Mesendoderm (in vitro differentiated cells): ENCODE measurements at regions not wholly inside any gene's neighbourhood (a gene's known extent, or its start where the extent isn't known, plus 50 kb on each side); places are given as distances from the start of the nearest gene placed in this dataset.

Source experiments
- DNase-seq: peaks from one replicate; pipeline ENCODE4 v3.0.0; 2013
- H2AK5ac ChIP-seq: 2 replicates; pipeline ENCODE4 v1.6.1; 2013; ENCODE audit warnings: low read length, inconsistent platforms
- H2BK120ac ChIP-seq: 2 replicates; pipeline ENCODE4 v1.6.1; 2013; ENCODE audit warnings: low read depth, mild to moderate bottlenecking, low read length, moderate library complexity, mixed read lengths
- H2BK15ac ChIP-seq: replicated peaks from 2 replicates; pipeline ENCODE4 v1.6.1; 2013; ENCODE audit warnings: low read depth, mild to moderate bottlenecking, moderate library complexity
- H2BK5ac ChIP-seq: 2 replicates; pipeline ENCODE4 v1.6.1; 2013; ENCODE audit warnings: low read length, inconsistent platforms
- H3K18ac ChIP-seq: 2 replicates; pipeline ENCODE4 v1.6.1; 2013; ENCODE audit warnings: mild to moderate bottlenecking, low read length, mixed read lengths
- H3K23ac ChIP-seq: one replicate; pipeline ENCODE4 v1.6.1; 2013; ENCODE audit warnings: low read length
- H3K27ac ChIP-seq: 2 replicates; pipeline ENCODE4 v1.5.1; 2013; ENCODE audit warnings: low read depth, mild to moderate bottlenecking, inconsistent platforms, low read length, moderate library complexity
- H3K27me3 ChIP-seq: 2 replicates; pipeline ENCODE4 v1.6.1; 2013; ENCODE audit warnings: low read length, control low read depth, mild to moderate bottlenecking, inconsistent platforms; ENCODE audit not compliant: insufficient read depth, poor library complexity
- H3K36me3 ChIP-seq: 2 replicates; pipeline ENCODE4 v1.6.1; 2013; ENCODE audit warnings: low read length, inconsistent platforms; ENCODE audit not compliant: control insufficient read depth, insufficient read depth
- H3K4ac ChIP-seq: one replicate; pipeline ENCODE4 v1.6.1; 2013; ENCODE audit warnings: low read depth, mild to moderate bottlenecking, low read length, moderate library complexity
- H3K4me1 ChIP-seq: 2 replicates; pipeline ENCODE4 v1.6.1; 2013; ENCODE audit warnings: low read depth, low read length, inconsistent platforms; ENCODE audit not compliant: control insufficient read depth
- H3K4me2 ChIP-seq: 2 replicates; pipeline ENCODE4 v1.6.1; 2013; ENCODE audit warnings: low read length
- H3K4me3 ChIP-seq: 2 replicates; pipeline ENCODE4 v1.5.1; 2013; ENCODE audit warnings: mild to moderate bottlenecking, low read length
- H3K56ac ChIP-seq: one replicate; pipeline ENCODE4 v1.6.1; 2013; ENCODE audit warnings: low read length
- H3K79me1 ChIP-seq: 2 replicates; pipeline ENCODE4 v1.6.1; 2013; ENCODE audit warnings: low read length, inconsistent platforms
- H3K79me2 ChIP-seq: 2 replicates; pipeline ENCODE4 v1.6.1; 2013; ENCODE audit warnings: mild to moderate bottlenecking, low read length; ENCODE audit not compliant: control insufficient read depth, insufficient read depth
- H3K9ac ChIP-seq: 2 replicates; pipeline ENCODE4 v1.6.1; 2013; ENCODE audit warnings: low read length, inconsistent platforms
- H4K5ac ChIP-seq: one replicate; pipeline ENCODE4 v1.6.1; 2013; ENCODE audit warnings: low read length
- H4K8ac ChIP-seq: one replicate; pipeline ENCODE4 v1.6.1; 2013; ENCODE audit warnings: low read depth, mild to moderate bottlenecking, control low read depth, low read length, moderate library complexity
- WGBS: extraction: QIAGEN DNeasy Blood & Tissue Kit; methylation state at CpG from one replicate; pipeline ENCODE4 v1.1.7; 2013; ENCODE audit warnings: low lambda C conversion rate, missing lambda C conversion rate; ENCODE audit not compliant: insufficient coverage; ENCODE audit errors: extremely low coverage; 5-methylcytosine and 5-hydroxymethylcytosine counted together

GRCh38 chr2:211085056-211085680 is 528.8 kb downstream of the CPS1 start:
- no peak overlapping the region for H4K8ac ChIP-seq
- H2BK15ac ChIP-seq: no peak overlapping the region
- H2BK120ac ChIP-seq: no peak overlapping the region
- no peaks in the 10 kb centered on the region for H3K27me3 ChIP-seq
- no peak overlapping the region for H2AK5ac ChIP-seq
- H3K9ac ChIP-seq: no peak overlapping the region
- no peaks in the 10 kb centered on the region for H3K36me3 ChIP-seq
- no peak overlapping the region for H4K5ac ChIP-seq
- no CpG with 5 or more reads among the region's 5 CpGs for WGBS
- no peak overlapping the region for H2BK5ac ChIP-seq
- no peak overlapping the region for H3K23ac ChIP-seq
- H3K4ac ChIP-seq: no peak overlapping the region
- peak; percentile 46 for DNase-seq
- H3K4me3 ChIP-seq: no peak overlapping the region
- no peak overlapping the region for H3K18ac ChIP-seq
- no peak overlapping the region for H3K4me2 ChIP-seq
- no peaks in the 10 kb centered on the region for H3K79me1 ChIP-seq
- no peak overlapping the region for H3K56ac ChIP-seq
- H3K4me1 ChIP-seq: no peaks in the 10 kb centered on the region
- no peaks in the 10 kb centered on the region for H3K79me2 ChIP-seq
- H3K27ac ChIP-seq: no peak overlapping the region

- Histone ChIP-seq H3K79me1 (no peaks in the 10 kb centered on the region), H3K4me3 (no peak overlapping the region), H3K4me1 (no peaks in the 10 kb centered on the region), H3K27me3 (no peaks in the 10 kb centered on the region), H3K27ac (no peak overlapping the region), H3K18ac (no peak overlapping the region), H3K4ac (no peak overlapping the region), H3K56ac (no peak overlapping the region), H3K36me3 (no peaks in the 10 kb centered on the region), H3K23ac (no peak overlapping the region), H2BK5ac (no peak overlapping the region), H2AK5ac (no peak overlapping the region), H4K8ac (no peak overlapping the region), H3K4me2 (no peak overlapping the region), H2BK15ac (no peak overlapping the region), H3K79me2 (no peaks in the 10 kb centered on the region), H4K5ac (no peak overlapping the region), H2BK120ac (no peak overlapping the region), H3K9ac (no peak overlapping the region)
- peak; percentile 19 for DNase-seq
- no CpG with 5 or more reads among the region's 3 CpGs for WGBS
Measured at GRCh38 chr2:211086049-211086448, 529.6 kb downstream of the CPS1 start.

- no peak overlapping the region for H2BK15ac ChIP-seq
- H4K5ac ChIP-seq: no peak overlapping the region
- H3K27me3 ChIP-seq: no peaks in the 10 kb centered on the region
- no peak for DNase-seq
- H2AK5ac ChIP-seq: no peak overlapping the region
- no CpG with 5 or more reads among the region's 3 CpGs for WGBS
- no peak overlapping the region for H3K4ac ChIP-seq
- H3K9ac ChIP-seq: no peak overlapping the region
- H2BK120ac ChIP-seq: no peak overlapping the region
- H3K23ac ChIP-seq: no peak overlapping the region
- H3K4me2 ChIP-seq: no peak overlapping the region
- no peak overlapping the region for H3K4me3 ChIP-seq
- H3K79me1 ChIP-seq: no peaks in the 10 kb centered on the region
- no peaks in the 10 kb centered on the region for H3K4me1 ChIP-seq
- no peaks in the 10 kb centered on the region for H3K36me3 ChIP-seq
- no peak overlapping the region for H3K56ac ChIP-seq
- H3K18ac ChIP-seq: no peak overlapping the region
- no peak overlapping the region for H3K27ac ChIP-seq
- H3K79me2 ChIP-seq: no peaks in the 10 kb centered on the region
- H2BK5ac ChIP-seq: no peak overlapping the region
- H4K8ac ChIP-seq: no peak overlapping the region
Measured at GRCh38 chr2:211089127-211089526, 532.7 kb downstream of the CPS1 start.

GRCh38 chr2:211093743-211094303 is 537.4 kb downstream of the CPS1 start:
- H3K36me3 ChIP-seq: no peaks in the 10 kb centered on the region
- no peak overlapping the region for H3K27ac ChIP-seq
- H3K4me2 ChIP-seq: no peak overlapping the region
- DNase-seq: peak; percentile 3
- no peak overlapping the region for H4K5ac ChIP-seq
- no peak overlapping the region for H3K18ac ChIP-seq
- no peak overlapping the region for H3K4ac ChIP-seq
- H2BK5ac ChIP-seq: no peak overlapping the region
- H3K27me3 ChIP-seq: no peaks in the 10 kb centered on the region
- WGBS: no CpG with 5 or more reads among the region's 3 CpGs
- H2BK120ac ChIP-seq: no peak overlapping the region
- no peak overlapping the region for H3K4me3 ChIP-seq
- H3K4me1 ChIP-seq: no peaks in the 10 kb centered on the region
- no peak overlapping the region for H4K8ac ChIP-seq
- H2BK15ac ChIP-seq: no peak overlapping the region
- no peak overlapping the region for H3K9ac ChIP-seq
- no peak overlapping the region for H2AK5ac ChIP-seq
- H3K79me2 ChIP-seq: no peaks in the 10 kb centered on the region
- H3K79me1 ChIP-seq: no peaks in the 10 kb centered on the region
- H3K56ac ChIP-seq: no peak overlapping the region
- no peak overlapping the region for H3K23ac ChIP-seq

- H3K4me2 ChIP-seq: no peak overlapping the region
- no peak overlapping the region for H3K27ac ChIP-seq
- H3K4me1 ChIP-seq: no peaks in the 10 kb centered on the region
- no peak overlapping the region for H3K4me3 ChIP-seq
- WGBS: no CpG with 5 or more reads among the region's 4 CpGs
- no peaks in the 10 kb centered on the region for H3K27me3 ChIP-seq
- no peaks in the 10 kb centered on the region for H3K79me1 ChIP-seq
- H3K23ac ChIP-seq: no peak overlapping the region
- H2AK5ac ChIP-seq: no peak overlapping the region
- no peak overlapping the region for H2BK5ac ChIP-seq
- H3K9ac ChIP-seq: no peak overlapping the region
- no peak overlapping the region for H4K8ac ChIP-seq
- no peak overlapping the region for H4K5ac ChIP-seq
- no peak overlapping the region for H2BK120ac ChIP-seq
- H3K79me2 ChIP-seq: no peaks in the 10 kb centered on the region
- DNase-seq: no peak
- no peaks in the 10 kb centered on the region for H3K36me3 ChIP-seq
- H3K4ac ChIP-seq: no peak overlapping the region
- no peak overlapping the region for H2BK15ac ChIP-seq
- H3K18ac ChIP-seq: no peak overlapping the region
- H3K56ac ChIP-seq: no peak overlapping the region
Measured at GRCh38 chr2:211103989-211104388, 547.6 kb downstream of the CPS1 start.
